ENCODE measurements at regions not wholly inside any gene's neighbourhood (a gene's known extent, or its start where the extent isn't known, plus 50 kb on each side); places are given as distances from the start of the nearest gene placed in this dataset.

- peaks cover under 1% of the 10 kb centered on the region for H3K36me3 ChIP-seq (ENCODE audit: insufficient read depth, insufficient read length, low read length)
- H3K4me3 ChIP-seq (ENCODE audit: insufficient read length, low read depth), result no peak overlapping the region
- H3K4me1 ChIP-seq (ENCODE audit: insufficient read depth, insufficient read length), result peaks cover 2% of the 10 kb centered on the region
- no peak overlapping the region for H3K9ac ChIP-seq (ENCODE audit: insufficient read length, low read depth)
- H3K27me3 ChIP-seq (ENCODE audit: insufficient read depth, insufficient read length), result peaks cover 26% of the 10 kb centered on the region
- DNase-seq (ENCODE audit: low read depth, low spot score), result peak; percentile 25
- H3K9me3 ChIP-seq (ENCODE audit: insufficient read depth, low read length), result no peaks in the 10 kb centered on the region
- TF ChIP-seq SUZ12 (IDR thresholded peaks at IDR 0.05; ENCODE audit: extremely low read depth, insufficient read depth, insufficient read length), result no peak
- no peak for TF ChIP-seq ZNF274 (IDR thresholded peaks at IDR 0.05; ENCODE audit: low read depth, low read length)
- TF ChIP-seq YY1 (IDR thresholded peaks at IDR 0.05; ENCODE audit: insufficient read depth, insufficient read length), result no peak
Observed at GRCh38 chr16:31696968-31697743, 169.5 kb downstream of the AHSP start.

- Histone ChIP-seq H3K9me3 (ENCODE audit: insufficient read depth, low read length) (no peaks in the 10 kb centered on the region), H3K4me1 (ENCODE audit: insufficient read depth, insufficient read length) (peaks cover 2% of the 10 kb centered on the region), H3K4me3 (ENCODE audit: insufficient read length, low read depth) (no peak overlapping the region), H3K36me3 (ENCODE audit: insufficient read depth, insufficient read length, low read length) (peaks cover 6% of the 10 kb centered on the region), H3K9ac (ENCODE audit: insufficient read length, low read depth) (no peak overlapping the region), H3K27me3 (ENCODE audit: insufficient read depth, insufficient read length) (peaks cover 26% of the 10 kb centered on the region)
- no peak for TF ChIP-seq SUZ12 (IDR thresholded peaks at IDR 0.05; ENCODE audit: extremely low read depth, insufficient read depth, insufficient read length)
- no peak for TF ChIP-seq ZNF274 (IDR thresholded peaks at IDR 0.05; ENCODE audit: low read depth, low read length)
- no peak for TF ChIP-seq YY1 (IDR thresholded peaks at IDR 0.05; ENCODE audit: insufficient read depth, insufficient read length)
- no peak for DNase-seq (ENCODE audit: low read depth, low spot score)
Observed at GRCh38 chr16:31697744-31698125, 170.0 kb downstream of the AHSP start.

DNA sequence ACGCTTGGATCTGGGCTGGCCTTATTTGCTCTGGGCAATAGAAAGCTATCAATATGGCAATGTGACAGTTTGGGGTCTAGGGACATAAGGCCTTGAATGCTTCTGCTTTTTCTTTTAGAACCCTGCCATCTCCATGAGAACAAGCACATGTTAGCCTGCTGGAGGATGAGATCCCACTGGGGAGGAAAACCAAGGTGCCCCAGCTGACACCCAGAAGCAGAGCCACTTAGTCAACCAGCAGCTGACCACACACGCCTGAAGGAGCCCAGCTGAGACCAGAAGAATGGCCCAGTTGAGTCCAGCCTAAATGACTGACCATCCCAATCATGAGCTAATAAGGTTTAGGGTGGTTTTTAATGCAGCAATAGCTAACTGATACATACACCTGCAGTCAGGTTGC is 171.2 kb downstream of the AHSP start:
- H3K9me3 ChIP-seq (ENCODE audit: insufficient read depth, low read length), result no peaks in the 10 kb centered on the region
- TF ChIP-seq SUZ12 (IDR thresholded peaks at IDR 0.05; ENCODE audit: extremely low read depth, insufficient read depth, insufficient read length) (no peak), YY1 (IDR thresholded peaks at IDR 0.05; ENCODE audit: insufficient read depth, insufficient read length) (no peak), ZNF274 (IDR thresholded peaks at IDR 0.05; ENCODE audit: low read depth, low read length) (no peak)
- peaks cover 26% of the 10 kb centered on the region for H3K27me3 ChIP-seq (ENCODE audit: insufficient read depth, insufficient read length)
- no peak for DNase-seq (ENCODE audit: low read depth, low spot score)
- H3K9ac ChIP-seq (ENCODE audit: insufficient read length, low read depth), result no peak overlapping the region
- H3K36me3 ChIP-seq (ENCODE audit: insufficient read depth, insufficient read length, low read length), result peaks cover 18% of the 10 kb centered on the region
- H3K4me1 ChIP-seq (ENCODE audit: insufficient read depth, insufficient read length), result peaks cover 2% of the 10 kb centered on the region
- no peak overlapping the region for H3K4me3 ChIP-seq (ENCODE audit: insufficient read length, low read depth)

GRCh38 chr16:31699601-31700000 is 171.9 kb downstream of the AHSP start:
- Histone ChIP-seq H3K27me3 (ENCODE audit: insufficient read depth, insufficient read length) (peaks cover 26% of the 10 kb centered on the region), H3K9me3 (ENCODE audit: insufficient read depth, low read length) (no peaks in the 10 kb centered on the region), H3K4me3 (ENCODE audit: insufficient read length, low read depth) (no peak overlapping the region), H3K4me1 (ENCODE audit: insufficient read depth, insufficient read length) (no peaks in the 10 kb centered on the region), H3K9ac (ENCODE audit: insufficient read length, low read depth) (no peak overlapping the region), H3K36me3 (ENCODE audit: insufficient read depth, insufficient read length, low read length) (peaks cover 24% of the 10 kb centered on the region)
- no peak for TF ChIP-seq YY1 (IDR thresholded peaks at IDR 0.05; ENCODE audit: insufficient read depth, insufficient read length)
- TF ChIP-seq SUZ12 (IDR thresholded peaks at IDR 0.05; ENCODE audit: extremely low read depth, insufficient read depth, insufficient read length), result no peak
- no peak for TF ChIP-seq ZNF274 (IDR thresholded peaks at IDR 0.05; ENCODE audit: low read depth, low read length)
- no peak for DNase-seq (ENCODE audit: low read depth, low spot score)

DNA sequence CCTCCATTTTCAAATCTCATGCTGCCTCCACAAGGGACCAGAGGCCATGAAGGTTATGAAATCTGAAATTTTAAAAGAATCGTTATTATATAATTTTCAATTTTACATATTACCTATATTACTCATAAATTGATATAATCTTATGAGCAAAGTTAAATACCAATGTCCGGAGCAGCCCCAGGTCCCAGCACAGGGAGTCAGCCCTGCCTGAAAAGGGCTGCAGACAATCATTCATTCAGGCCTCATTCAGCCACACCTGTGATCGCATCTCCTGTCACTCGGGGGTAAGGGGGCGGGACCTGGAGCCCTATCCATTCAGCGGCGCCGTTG is 172.5 kb downstream of the AHSP start:
- peaks cover 30% of the 10 kb centered on the region for H3K36me3 ChIP-seq (ENCODE audit: insufficient read depth, insufficient read length, low read length)
- DNase-seq (ENCODE audit: low read depth, low spot score), result no peak
- H3K9me3 ChIP-seq (ENCODE audit: insufficient read depth, low read length), result no peaks in the 10 kb centered on the region
- H3K4me1 ChIP-seq (ENCODE audit: insufficient read depth, insufficient read length), result no peaks in the 10 kb centered on the region
- H3K27me3 ChIP-seq (ENCODE audit: insufficient read depth, insufficient read length), result peaks cover 26% of the 10 kb centered on the region
- peak overlapping the region; percentile 85 for H3K4me3 ChIP-seq (ENCODE audit: insufficient read length, low read depth)
- TF ChIP-seq ZNF274 (IDR thresholded peaks at IDR 0.05; ENCODE audit: low read depth, low read length), result no peak
- no peak for TF ChIP-seq YY1 (IDR thresholded peaks at IDR 0.05; ENCODE audit: insufficient read depth, insufficient read length)
- no peak for TF ChIP-seq SUZ12 (IDR thresholded peaks at IDR 0.05; ENCODE audit: extremely low read depth, insufficient read depth, insufficient read length)
- peak overlapping the region; percentile 79 for H3K9ac ChIP-seq (ENCODE audit: insufficient read length, low read depth)

DNA sequence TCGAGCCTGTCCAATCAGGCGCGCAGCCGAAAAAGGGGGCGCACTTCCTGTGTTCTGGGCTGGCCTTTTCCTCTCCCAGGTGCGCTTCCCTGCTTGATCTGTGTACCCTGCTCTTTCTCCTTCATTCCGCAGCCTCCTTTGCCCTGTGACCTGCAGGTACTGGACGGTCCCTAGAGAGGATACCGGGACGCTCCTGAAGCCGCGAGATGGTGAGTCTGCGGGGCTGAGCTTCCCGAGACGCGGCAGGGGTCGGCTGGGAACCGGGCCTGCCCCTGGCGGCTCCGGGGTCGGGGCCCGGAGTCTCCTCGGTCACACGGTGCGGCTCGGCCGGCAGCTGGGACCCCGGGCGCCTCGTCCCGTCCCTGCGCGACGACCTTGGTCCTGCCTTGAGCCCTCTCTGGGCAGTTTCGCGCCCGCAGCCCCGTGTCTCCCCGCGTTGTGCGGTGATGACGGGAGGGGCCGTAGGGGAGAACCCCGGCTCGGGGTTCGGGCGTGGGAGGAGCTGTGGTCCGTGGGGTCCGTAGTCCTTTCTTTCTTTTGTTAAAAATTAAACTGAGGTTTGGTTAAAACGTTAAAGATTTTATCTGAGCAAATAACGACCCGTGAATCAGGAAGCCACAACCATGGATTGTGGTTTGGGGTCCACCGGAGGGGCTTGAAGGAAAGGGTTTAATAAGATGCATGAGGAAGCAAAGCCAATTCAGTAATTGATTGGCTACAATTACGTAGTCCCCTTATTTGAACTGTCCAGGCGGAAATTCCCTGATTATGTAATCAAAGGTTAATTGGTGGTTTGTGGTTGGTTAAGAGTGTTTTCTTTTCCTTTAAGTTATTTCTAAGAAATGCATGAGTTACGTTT is 172.8 kb upstream of the ZNF267 start:
- no peak for TF ChIP-seq YY1 (IDR thresholded peaks at IDR 0.05; ENCODE audit: insufficient read depth, insufficient read length)
- no peak for TF ChIP-seq ZNF274 (IDR thresholded peaks at IDR 0.05; ENCODE audit: low read depth, low read length)
- TF ChIP-seq SUZ12 (IDR thresholded peaks at IDR 0.05; ENCODE audit: extremely low read depth, insufficient read depth, insufficient read length), result no peak
- Histone ChIP-seq H3K9ac (ENCODE audit: insufficient read length, low read depth) (peak overlapping the region; percentile 79), H3K4me1 (ENCODE audit: insufficient read depth, insufficient read length) (no peaks in the 10 kb centered on the region), H3K27me3 (ENCODE audit: insufficient read depth, insufficient read length) (peaks cover 26% of the 10 kb centered on the region), H3K4me3 (ENCODE audit: insufficient read length, low read depth) (peak overlapping the region; percentile 85), H3K9me3 (ENCODE audit: insufficient read depth, low read length) (no peaks in the 10 kb centered on the region), H3K36me3 (ENCODE audit: insufficient read depth, insufficient read length, low read length) (peaks cover 36% of the 10 kb centered on the region)
- peak; percentile 77 for DNase-seq (ENCODE audit: low read depth, low spot score)

GRCh38 chr16:31701734-31702133 is 171.9 kb upstream of the ZNF267 start:
- TF ChIP-seq SUZ12 (IDR thresholded peaks at IDR 0.05; ENCODE audit: extremely low read depth, insufficient read depth, insufficient read length) (no peak), YY1 (IDR thresholded peaks at IDR 0.05; ENCODE audit: insufficient read depth, insufficient read length) (no peak), ZNF274 (IDR thresholded peaks at IDR 0.05; ENCODE audit: low read depth, low read length) (no peak)
- H3K9me3 ChIP-seq (ENCODE audit: insufficient read depth, low read length), result no peaks in the 10 kb centered on the region
- peaks cover 46% of the 10 kb centered on the region for H3K36me3 ChIP-seq (ENCODE audit: insufficient read depth, insufficient read length, low read length)
- no peak overlapping the region for H3K4me3 ChIP-seq (ENCODE audit: insufficient read length, low read depth)
- no peak for DNase-seq (ENCODE audit: low read depth, low spot score)
- H3K27me3 ChIP-seq (ENCODE audit: insufficient read depth, insufficient read length), result peaks cover 26% of the 10 kb centered on the region
- H3K4me1 ChIP-seq (ENCODE audit: insufficient read depth, insufficient read length), result no peaks in the 10 kb centered on the region
- H3K9ac ChIP-seq (ENCODE audit: insufficient read length, low read depth), result no peak overlapping the region

Measured in NT2/D1 (cell line).